Panc1 (cell line): ENCODE measurements at regions not wholly inside any gene's neighbourhood (a gene's known extent, or its start where the extent isn't known, plus 50 kb on each side); places are given as distances from the start of the nearest gene placed in this dataset.

Experiments used
- CTCF ChIP-seq: fragments of 450-650 bp; IDR thresholded peaks from 2 replicates; pipeline ENCODE4 v1.5.1; 2017; ENCODE audit warnings: mild to moderate bottlenecking
- POLR2AphosphoS5 ChIP-seq: IDR thresholded peaks from 2 replicates; pipeline ENCODE4 v1.6.1; 2012; ENCODE audit warnings: mild to moderate bottlenecking, low read depth, low read length, moderate library complexity
- REST ChIP-seq, 2 experiments: IDR thresholded peaks; 2 replicates each; pipeline ENCODE4 v1.6.1; 2011 to 2012; ENCODE audit warnings: low read depth in 2 of 2, control low read depth in 1 of 2, low read length in 1 of 2, mild to moderate bottlenecking in 1 of 2, moderate library complexity in 1 of 2; ENCODE audit not compliant: insufficient read depth in 1 of 2
- TCF7L2 ChIP-seq: IDR thresholded peaks from 2 replicates; pipeline ENCODE4 v1.6.1; 2011; ENCODE audit warnings: mild to moderate bottlenecking, low read depth, low read length, inconsistent platforms

GRCh38 chr10:118917701-118918100, 111.8 kb upstream of the NANOS1 start:
- TF ChIP-seq CTCF (no peak), POLR2AphosphoS5 (no peak), REST (IDR thresholded peaks at IDR 0.05; ENCODE audit: insufficient read depth in 1 of 2, low read depth in 2 of 2, low read length in 1 of 2) (no peak), TCF7L2 (no peak)
